MM.1S (cell line): ENCODE measurements at regions not wholly inside any gene's neighbourhood (a gene's known extent, or its start where the extent isn't known, plus 50 kb on each side); places are given as distances from the start of the nearest gene placed in this dataset.

ENCODE experiments used
- CTCF ChIP-seq: fragments of 300-600 bp; sonication (generic); IDR thresholded peaks from 2 replicates; pipeline ENCODE4 v1.5.1; 2016; ENCODE audit warnings: antibody characterized with exemption, low read length, mixed read lengths
- EZH2 ChIP-seq: fragments of 300-600 bp; sonication (generic); optimal IDR thresholded peaks from 2 replicates; pipeline ENCODE3; 2017; ENCODE audit warnings: low read depth, mild to moderate bottlenecking, antibody characterized with exemption, low read length, mixed read lengths
- EZH2phosphoT487 ChIP-seq: fragments of 300-600 bp; sonication (generic); IDR thresholded peaks from 2 replicates; pipeline ENCODE4 v1.6.1; 2018; ENCODE audit warnings: antibody characterized with exemption, low read length

GRCh38 chrX:20712811-20713210 lies 446.1 kb upstream of the RPS6KA3 start:
- TF ChIP-seq CTCF (no peak), EZH2 (no peak), EZH2phosphoT487 (no peak)
